ENCODE measurements at regions not wholly inside any gene's neighbourhood (a gene's known extent, or its start where the extent isn't known, plus 50 kb on each side); places are given as distances from the start of the nearest gene placed in this dataset.

GRCh38 chr7:24356718-24357386, 72.9 kb downstream of the NPY start:
- no peak for DNase-seq
- H3K4me3 ChIP-seq (ENCODE audit: low read depth, low read length): no peak overlapping the region
- no peaks in the 10 kb centered on the region for H3K36me3 ChIP-seq
- no peaks in the 10 kb centered on the region for H3K9me3 ChIP-seq (ENCODE audit: severe bottlenecking)
- no peak overlapping the region for H3K27ac ChIP-seq
- H3K27me3 ChIP-seq (ENCODE audit: insufficient read depth, low read depth, severe bottlenecking): no peaks in the 10 kb centered on the region
- TF ChIP-seq CTCF (IDR thresholded peaks at IDR 0.05; ENCODE audit: low read depth, low read length): no peak

- no peak for TF ChIP-seq CTCF (IDR thresholded peaks at IDR 0.05; ENCODE audit: low read depth, low read length)
- no peak overlapping the region for H3K4me3 ChIP-seq (ENCODE audit: low read depth, low read length)
- DNase-seq: no peak
- H3K36me3 ChIP-seq: no peaks in the 10 kb centered on the region
- H3K27me3 ChIP-seq (ENCODE audit: insufficient read depth, low read depth, severe bottlenecking): no peaks in the 10 kb centered on the region
- H3K9me3 ChIP-seq (ENCODE audit: severe bottlenecking): no peaks in the 10 kb centered on the region
- H3K27ac ChIP-seq: no peak overlapping the region
Measured at GRCh38 chr7:24361001-24361400, 77.0 kb downstream of the NPY start.

GRCh38 chr7:24365606-24366005, 81.6 kb downstream of the NPY start:
- no peaks in the 10 kb centered on the region for H3K36me3 ChIP-seq
- no peak overlapping the region for H3K27ac ChIP-seq
- no peak for TF ChIP-seq CTCF (IDR thresholded peaks at IDR 0.05; ENCODE audit: low read depth, low read length)
- no peaks in the 10 kb centered on the region for H3K9me3 ChIP-seq (ENCODE audit: severe bottlenecking)
- no peak overlapping the region for H3K4me3 ChIP-seq (ENCODE audit: low read depth, low read length)
- H3K27me3 ChIP-seq (ENCODE audit: insufficient read depth, low read depth, severe bottlenecking): no peaks in the 10 kb centered on the region
- DNase-seq: no peak

- no peak for TF ChIP-seq CTCF (IDR thresholded peaks at IDR 0.05; ENCODE audit: low read depth, low read length)
- no peak for DNase-seq
Measured at GRCh38 chr7:24366876-24367275, 82.9 kb downstream of the NPY start.

GRCh38 chr7:24368161-24368560, 84.2 kb downstream of the NPY start:
- H3K36me3 ChIP-seq: no peaks in the 10 kb centered on the region
- H3K27ac ChIP-seq: no peak overlapping the region
- no peak for TF ChIP-seq CTCF (IDR thresholded peaks at IDR 0.05; ENCODE audit: low read depth, low read length)
- DNase-seq: no peak
- H3K27me3 ChIP-seq (ENCODE audit: insufficient read depth, low read depth, severe bottlenecking): no peaks in the 10 kb centered on the region
- no peaks in the 10 kb centered on the region for H3K9me3 ChIP-seq (ENCODE audit: severe bottlenecking)
- H3K4me3 ChIP-seq (ENCODE audit: low read depth, low read length): no peak overlapping the region

More at GRCh38 chr7:24366876-24367275, 82.9 kb downstream of the NPY start:
- Histone ChIP-seq H3K27ac (no peak overlapping the region), H3K27me3 (ENCODE audit: insufficient read depth, low read depth, severe bottlenecking) (no peaks in the 10 kb centered on the region), H3K36me3 (no peaks in the 10 kb centered on the region), H3K4me3 (ENCODE audit: low read depth, low read length) (no peak overlapping the region), H3K9me3 (ENCODE audit: severe bottlenecking) (no peaks in the 10 kb centered on the region)

GRCh38 chr7:24370541-24370940, 86.6 kb downstream of the NPY start:
- Histone ChIP-seq H3K4me3 (ENCODE audit: low read depth, low read length) (no peak overlapping the region), H3K36me3 (no peaks in the 10 kb centered on the region), H3K27me3 (ENCODE audit: insufficient read depth, low read depth, severe bottlenecking) (no peaks in the 10 kb centered on the region), H3K9me3 (ENCODE audit: severe bottlenecking) (no peaks in the 10 kb centered on the region), H3K27ac (no peak overlapping the region)
- DNase-seq: no peak
- no peak for TF ChIP-seq CTCF (IDR thresholded peaks at IDR 0.05; ENCODE audit: low read depth, low read length)
